ENCODE measurements at regions not wholly inside any gene's neighbourhood (a gene's known extent, or its start where the extent isn't known, plus 50 kb on each side); places are given as distances from the start of the nearest gene placed in this dataset.

GRCh38 chr16:7171151-7171550, 161.5 kb upstream of the RBFOX1 start:
- TF ChIP-seq POLR2A (IDR thresholded peaks at IDR 0.05) (no peak), POLR2AphosphoS5 (IDR thresholded peaks at IDR 0.05) (no peak)
